ENCODE measurements at regions not wholly inside any gene's neighbourhood (a gene's known extent, or its start where the extent isn't known, plus 50 kb on each side); places are given as distances from the start of the nearest gene placed in this dataset.

DNA sequence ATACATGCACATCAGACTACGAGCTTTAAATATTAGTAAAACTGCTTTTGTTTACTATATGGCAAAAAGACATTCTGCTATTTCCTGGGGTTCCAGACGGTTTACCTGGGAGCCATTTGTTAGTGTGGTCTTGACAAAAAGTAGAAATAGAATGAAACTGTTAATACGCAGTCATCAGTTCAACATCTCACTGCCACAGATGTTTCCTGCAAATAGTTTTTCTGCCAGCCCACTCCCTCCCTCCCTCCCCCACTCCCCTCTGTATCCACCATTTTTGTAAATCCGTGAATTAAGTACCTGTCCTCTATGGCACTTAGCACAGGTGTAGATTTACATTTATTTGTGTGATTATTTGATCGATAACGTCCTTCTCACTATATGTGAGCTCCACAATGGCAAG is 74.6 kb upstream of the TPK1 start:
- no peak for DNase-seq

DNA sequence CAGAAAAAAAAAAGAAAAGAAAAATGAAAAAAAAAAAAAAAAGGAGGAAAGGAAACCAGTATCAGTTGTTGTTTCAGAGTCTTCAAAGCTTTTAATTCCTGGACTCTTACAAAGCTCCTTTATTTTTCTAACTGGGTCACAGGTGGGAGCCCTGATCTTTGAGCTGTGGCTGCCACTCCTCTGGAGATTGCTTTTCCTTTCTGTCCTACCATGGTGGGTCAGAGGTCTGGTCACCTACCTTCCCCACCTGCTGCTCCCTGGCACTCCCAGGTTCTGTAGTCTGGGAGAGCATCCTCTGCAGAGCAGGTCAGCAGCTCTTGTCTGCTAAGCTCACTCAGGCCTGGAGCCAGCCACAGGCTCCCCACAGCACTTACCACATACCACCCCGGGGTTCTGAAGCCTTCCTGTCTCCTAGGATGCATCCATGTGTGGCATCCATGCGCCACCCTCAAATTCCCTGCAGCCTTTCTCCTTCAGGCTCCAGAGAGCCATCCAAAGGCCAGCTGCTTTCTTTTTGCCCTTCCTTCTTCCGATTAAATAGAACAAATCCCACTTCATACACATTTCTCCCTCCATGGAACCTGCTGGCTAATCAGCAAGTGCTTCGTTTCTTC is 73.2 kb upstream of the TPK1 start:
- no peak for DNase-seq

DNA sequence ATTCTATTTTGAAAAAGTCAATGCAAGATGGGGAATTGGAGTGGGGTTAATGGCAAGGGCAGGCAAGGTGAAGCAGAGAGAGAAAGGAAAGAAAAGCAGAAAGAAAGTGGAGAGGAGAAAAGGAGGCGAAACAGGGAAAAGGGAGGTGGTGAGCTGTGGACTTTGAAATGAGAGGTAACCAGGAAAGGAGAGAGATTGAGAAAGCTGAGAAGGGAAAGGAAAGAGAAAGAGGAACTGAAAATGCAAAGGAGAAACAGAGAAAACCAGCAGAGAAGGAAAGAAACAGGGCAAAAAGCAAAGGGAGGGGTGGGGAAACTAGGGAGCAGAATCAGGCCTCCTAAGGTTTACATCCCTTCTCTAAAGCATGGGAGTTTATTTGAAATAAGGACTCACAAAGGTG is 72.5 kb upstream of the TPK1 start:
- no peak for DNase-seq

DNA sequence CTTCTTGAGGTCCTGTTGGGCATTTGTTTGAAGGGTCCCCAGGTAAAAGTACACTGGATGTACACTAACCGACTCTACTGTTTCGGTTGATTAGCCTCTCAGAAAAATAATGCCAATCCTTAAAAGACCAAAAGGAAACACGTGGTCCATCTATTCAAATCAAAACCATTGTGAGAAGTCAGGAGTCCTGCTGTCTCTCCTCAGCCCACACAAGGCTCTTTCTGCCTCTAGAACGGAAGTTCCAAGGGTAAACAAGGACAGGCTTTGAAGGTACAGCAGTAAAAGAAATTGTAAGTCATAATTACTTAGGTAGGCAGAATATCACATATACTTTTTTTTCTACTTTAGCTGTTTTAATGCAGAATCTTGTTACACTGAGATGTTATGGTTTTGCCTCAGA is 71.7 kb upstream of the TPK1 start:
- DNase-seq: no peak

DNA sequence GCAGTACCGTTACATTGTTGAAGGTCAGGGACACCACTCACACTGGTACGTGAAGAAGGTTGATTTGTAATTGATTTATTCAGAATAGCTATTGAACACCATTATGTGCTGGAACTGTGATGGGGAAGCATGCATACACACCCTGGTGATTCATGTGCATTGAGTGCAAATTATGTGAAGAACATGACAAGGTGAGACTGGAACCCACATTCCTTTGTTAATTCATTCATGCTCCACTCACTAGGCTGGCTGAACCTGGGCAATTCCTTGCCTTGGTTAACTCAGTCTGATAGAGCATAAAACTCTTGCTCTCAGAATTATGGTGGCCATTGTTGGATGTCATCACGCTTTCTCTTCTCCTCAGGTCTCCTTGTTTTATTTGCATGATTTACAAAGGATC is 67.3 kb upstream of the TPK1 start:
- DNase-seq: no peak

DNA sequence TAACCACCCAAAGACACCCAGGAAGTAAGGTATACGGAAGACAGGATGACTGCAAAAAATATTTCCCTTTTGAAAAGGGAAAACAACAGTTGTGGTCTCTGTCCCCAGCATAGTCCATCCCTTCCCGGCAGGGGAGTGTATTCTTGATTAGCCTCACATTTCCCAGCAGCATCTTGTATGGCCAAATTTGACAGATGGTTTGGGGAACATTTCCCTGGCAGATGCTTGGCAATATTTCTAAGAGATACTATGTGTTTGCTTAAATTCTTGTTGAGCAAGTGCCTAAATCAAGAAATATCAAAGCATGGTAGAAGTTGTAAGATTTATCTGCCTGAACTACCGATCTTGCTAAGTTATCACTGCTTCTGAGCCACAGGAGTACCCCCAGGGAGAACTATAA is 56.9 kb upstream of the TPK1 start:
- no peak for DNase-seq
